Fibroblast of lung (primary cell): ENCODE measurements at regions not wholly inside any gene's neighbourhood (a gene's known extent, or its start where the extent isn't known, plus 50 kb on each side); places are given as distances from the start of the nearest gene placed in this dataset.

Source experiments
- EZH2 ChIP-seq: IDR thresholded peaks from 2 replicates; pipeline ENCODE4 v1.5.1; 2012; ENCODE audit warnings: low read length, control low read depth, mild to moderate bottlenecking; ENCODE audit errors: missing control alignments
- TF ChIP-seq, protein P1 (sequence below), 2 donors: IDR thresholded peaks in 1 of 2; conservative IDR thresholded peaks in 1 of 2; 1 replicate in 1 of 2; 2 replicates in 1 of 2; pipeline ENCODE4 v1.5.1; 2011 to 2012; ENCODE audit warnings: low read length in 2 of 2, control low read depth in 1 of 2, inconsistent platforms in 1 of 2, low read depth in 1 of 2, mild to moderate bottlenecking in 1 of 2

DNA sequence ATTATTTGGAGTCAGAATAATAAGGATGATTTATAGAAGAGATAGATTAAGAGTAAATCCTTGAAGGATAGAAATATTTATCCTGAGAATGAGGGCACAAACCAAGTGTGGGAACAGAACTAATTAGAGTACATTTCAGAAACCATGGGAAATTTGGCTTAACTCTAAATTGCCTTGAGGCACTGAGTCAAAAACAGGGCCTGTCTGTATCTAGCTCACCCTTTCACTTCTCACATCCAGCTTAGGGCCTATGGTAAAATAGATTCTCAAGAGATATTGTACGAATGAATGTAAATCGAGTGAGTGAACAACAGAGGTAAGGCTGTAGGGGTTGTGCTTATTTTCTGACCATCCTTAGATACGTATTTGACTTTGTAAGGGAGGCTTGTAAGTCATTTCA, 586.1 kb upstream of the DPPA4 start:
- TF ChIP-seq, protein P1, sequence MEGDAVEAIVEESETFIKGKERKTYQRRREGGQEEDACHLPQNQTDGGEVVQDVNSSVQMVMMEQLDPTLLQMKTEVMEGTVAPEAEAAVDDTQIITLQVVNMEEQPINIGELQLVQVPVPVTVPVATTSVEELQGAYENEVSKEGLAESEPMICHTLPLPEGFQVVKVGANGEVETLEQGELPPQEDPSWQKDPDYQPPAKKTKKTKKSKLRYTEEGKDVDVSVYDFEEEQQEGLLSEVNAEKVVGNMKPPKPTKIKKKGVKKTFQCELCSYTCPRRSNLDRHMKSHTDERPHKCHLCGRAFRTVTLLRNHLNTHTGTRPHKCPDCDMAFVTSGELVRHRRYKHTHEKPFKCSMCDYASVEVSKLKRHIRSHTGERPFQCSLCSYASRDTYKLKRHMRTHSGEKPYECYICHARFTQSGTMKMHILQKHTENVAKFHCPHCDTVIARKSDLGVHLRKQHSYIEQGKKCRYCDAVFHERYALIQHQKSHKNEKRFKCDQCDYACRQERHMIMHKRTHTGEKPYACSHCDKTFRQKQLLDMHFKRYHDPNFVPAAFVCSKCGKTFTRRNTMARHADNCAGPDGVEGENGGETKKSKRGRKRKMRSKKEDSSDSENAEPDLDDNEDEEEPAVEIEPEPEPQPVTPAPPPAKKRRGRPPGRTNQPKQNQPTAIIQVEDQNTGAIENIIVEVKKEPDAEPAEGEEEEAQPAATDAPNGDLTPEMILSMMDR (conservative IDR thresholded peaks at IDR 0.05 in 1 of 2, IDR thresholded peaks at IDR 0.05 in 1 of 2; ENCODE audit: low read depth in 1 of 2, low read length in 2 of 2) = no peak
- TF ChIP-seq EZH2 = no peak
